Skin epidermis (tissue), 12 donors: ENCODE measurements at regions not wholly inside any gene's neighbourhood (a gene's known extent, or its start where the extent isn't known, plus 50 kb on each side); places are given as distances from the start of the nearest gene placed in this dataset.

Experiments used
- H3K27ac ChIP-seq, 21 experiments: fragments of 200-600 bp; sonication (generic) in 11 of 21; one replicate each; pipeline ENCODE4 v1.5.0; 2020; ENCODE audit warnings: mild to moderate bottlenecking in 3 of 21, inconsistent platforms in 2 of 21, moderate library complexity in 2 of 21
- H3K4me3 ChIP-seq, 7 experiments: fragments of 200-600 bp; sonication (generic) in 2 of 7; one replicate each; pipeline ENCODE4 v1.5.0; 2020; ENCODE audit warnings: inconsistent platforms in 2 of 7, mild to moderate bottlenecking in 2 of 7, moderate library complexity in 1 of 7

- Histone ChIP-seq H3K4me3 (no peak overlapping the region), H3K27ac (no peak overlapping the region)
These were observed 353.2 kb upstream of the KLF6 start for GRCh38 chr10:4138146-4138721.

- Histone ChIP-seq H3K27ac (no peak overlapping the region), H3K4me3 (no peak overlapping the region)
These were observed 352.3 kb upstream of the KLF6 start for GRCh38 chr10:4137299-4137698.

- H3K4me3 ChIP-seq: no peak overlapping the region
- H3K27ac ChIP-seq: no peak overlapping the region
These were observed 351.1 kb upstream of the KLF6 start for GRCh38 chr10:4136121-4136520.

GRCh38 chr10:4132216-4132556, 347.2 kb upstream of the KLF6 start:
- Histone ChIP-seq H3K4me3 (no peak overlapping the region), H3K27ac (peak overlapping the region in 18 of 21 experiments; percentile 7 to 91 (median 66))

- Histone ChIP-seq H3K27ac (peak overlapping the region in 19 of 21 experiments; percentile 7 to 91 (median 67)), H3K4me3 (no peak overlapping the region)
These were observed 346.6 kb upstream of the KLF6 start for GRCh38 chr10:4131407-4132215.

- H3K27ac ChIP-seq: peak overlapping the region in 18 of 21 experiments; percentile 5 to 88 (median 56)
- H3K4me3 ChIP-seq: no peak overlapping the region
These were observed 345.7 kb upstream of the KLF6 start for GRCh38 chr10:4130685-4131084.

- Histone ChIP-seq H3K4me3 (no peak overlapping the region), H3K27ac (peak overlapping the region in 12 of 21 experiments; percentile 23 to 88 (median 72))
These were observed 345.0 kb upstream of the KLF6 start for GRCh38 chr10:4129866-4130477.

- Histone ChIP-seq H3K4me3 (no peak overlapping the region), H3K27ac (peak overlapping the region in 8 of 21 experiments; percentile 14 to 69 (median 40))
These were observed 342.7 kb upstream of the KLF6 start for GRCh38 chr10:4127518-4128315.

GRCh38 chr10:4125776-4126175, 340.8 kb upstream of the KLF6 start:
- Histone ChIP-seq H3K4me3 (no peak overlapping the region), H3K27ac (no peak overlapping the region)

- Histone ChIP-seq H3K27ac (peak overlapping the region in 13 of 21 experiments; percentile 17 to 74 (median 47)), H3K4me3 (no peak overlapping the region)
These were observed 336.7 kb upstream of the KLF6 start for GRCh38 chr10:4121502-4122380.

GRCh38 chr10:4120096-4120853, 335.3 kb upstream of the KLF6 start:
- Histone ChIP-seq H3K27ac (peak overlapping the region in 3 of 21 experiments; percentile 43 to 74 (median 48)), H3K4me3 (no peak overlapping the region)

GRCh38 chr10:4119107-4119506, 334.1 kb upstream of the KLF6 start:
- no peak overlapping the region for H3K4me3 ChIP-seq
- H3K27ac ChIP-seq: no peak overlapping the region

- no peak overlapping the region for H3K27ac ChIP-seq
- H3K4me3 ChIP-seq: no peak overlapping the region
These were observed 332.6 kb upstream of the KLF6 start for GRCh38 chr10:4117604-4118003.

- Histone ChIP-seq H3K4me3 (no peak overlapping the region), H3K27ac (no peak overlapping the region)
These were observed 326.6 kb upstream of the KLF6 start for GRCh38 chr10:4111643-4112042.

- Histone ChIP-seq H3K4me3 (no peak overlapping the region), H3K27ac (no peak overlapping the region)
These were observed 324.5 kb upstream of the KLF6 start for GRCh38 chr10:4109469-4109868.

GRCh38 chr10:4108693-4109092, 323.7 kb upstream of the KLF6 start:
- Histone ChIP-seq H3K4me3 (no peak overlapping the region), H3K27ac (peak overlapping the region in 1 of 21 experiments; percentile 33)

- H3K27ac ChIP-seq: peak overlapping the region in 1 of 21 experiments; percentile 2
These were observed 322.4 kb upstream of the KLF6 start for GRCh38 chr10:4107285-4107851.

GRCh38 chr10:4103603-4104002, 318.6 kb upstream of the KLF6 start:
- no peak overlapping the region for H3K27ac ChIP-seq
- H3K4me3 ChIP-seq: no peak overlapping the region

More at GRCh38 chr10:4107285-4107851, 322.4 kb upstream of the KLF6 start:
- H3K4me3 ChIP-seq: no peak overlapping the region
